ENCODE measurements at regions not wholly inside any gene's neighbourhood (a gene's known extent, or its start where the extent isn't known, plus 50 kb on each side); places are given as distances from the start of the nearest gene placed in this dataset.

GRCh38 chr1:209409780-209410179 is 173.7 kb upstream of the CAMK1G start:
- Histone ChIP-seq H3K4me1 (peaks cover 0 to 21% (median 8%) of the 10 kb centered on the region in 4 donors), H3K9me3 (no peaks in the 10 kb centered on the region), H3K4me3 (no peak overlapping the region), H3K36me3 (no peaks in the 10 kb centered on the region), H3K27ac (no peak overlapping the region), H3K27me3 (no peaks in the 10 kb centered on the region)
- WGBS, 2 donors, result 84 to 86% methylated on average over 2 of the region's 2 CpGs
- intact Hi-C loops (cut with DNase I), result no loop called here
- TF ChIP-seq POLR2AphosphoS5 (IDR thresholded peaks at IDR 0.05), result no peak
- TF ChIP-seq, protein P1, sequence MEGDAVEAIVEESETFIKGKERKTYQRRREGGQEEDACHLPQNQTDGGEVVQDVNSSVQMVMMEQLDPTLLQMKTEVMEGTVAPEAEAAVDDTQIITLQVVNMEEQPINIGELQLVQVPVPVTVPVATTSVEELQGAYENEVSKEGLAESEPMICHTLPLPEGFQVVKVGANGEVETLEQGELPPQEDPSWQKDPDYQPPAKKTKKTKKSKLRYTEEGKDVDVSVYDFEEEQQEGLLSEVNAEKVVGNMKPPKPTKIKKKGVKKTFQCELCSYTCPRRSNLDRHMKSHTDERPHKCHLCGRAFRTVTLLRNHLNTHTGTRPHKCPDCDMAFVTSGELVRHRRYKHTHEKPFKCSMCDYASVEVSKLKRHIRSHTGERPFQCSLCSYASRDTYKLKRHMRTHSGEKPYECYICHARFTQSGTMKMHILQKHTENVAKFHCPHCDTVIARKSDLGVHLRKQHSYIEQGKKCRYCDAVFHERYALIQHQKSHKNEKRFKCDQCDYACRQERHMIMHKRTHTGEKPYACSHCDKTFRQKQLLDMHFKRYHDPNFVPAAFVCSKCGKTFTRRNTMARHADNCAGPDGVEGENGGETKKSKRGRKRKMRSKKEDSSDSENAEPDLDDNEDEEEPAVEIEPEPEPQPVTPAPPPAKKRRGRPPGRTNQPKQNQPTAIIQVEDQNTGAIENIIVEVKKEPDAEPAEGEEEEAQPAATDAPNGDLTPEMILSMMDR (IDR thresholded peaks at IDR 0.05), result no peak
- no peak for TF ChIP-seq POLR2A (IDR thresholded peaks at IDR 0.05)
- TF ChIP-seq EP300 (IDR thresholded peaks at IDR 0.05), result no peak
- no peak for DNase-seq

- peak in 2 of 4 donors; percentile 47 to 50 for TF ChIP-seq POLR2AphosphoS5 (IDR thresholded peaks at IDR 0.05)
- no peak for TF ChIP-seq POLR2A (IDR thresholded peaks at IDR 0.05)
- TF ChIP-seq EP300 (IDR thresholded peaks at IDR 0.05), result no peak
- TF ChIP-seq, protein P1 (IDR thresholded peaks at IDR 0.05), result no peak
- Histone ChIP-seq H3K27ac (peak overlapping the region in 3 of 4 donors; percentile 23 to 47 (median 43)), H3K27me3 (no peaks in the 10 kb centered on the region), H3K4me1 (peaks cover 0 to 21% (median 8%) of the 10 kb centered on the region in 4 donors), H3K9me3 (no peaks in the 10 kb centered on the region), H3K4me3 (no peak overlapping the region), H3K36me3 (no peaks in the 10 kb centered on the region)
- intact Hi-C loops (cut with DNase I), result no loop called here
- 41 to 44% methylated on average over 3 of the region's 3 CpGs for WGBS, 2 donors
- DNase-seq, result no peak
These were observed 172.0 kb upstream of the CAMK1G start for GRCh38 chr1:209411491-209411929.

- Histone ChIP-seq H3K27ac (peak overlapping the region in 2 of 4 donors; percentile 30 to 47), H3K4me1 (peaks cover 0 to 21% (median 8%) of the 10 kb centered on the region in 4 donors), H3K9me3 (no peaks in the 10 kb centered on the region), H3K4me3 (no peak overlapping the region), H3K36me3 (no peaks in the 10 kb centered on the region), H3K27me3 (no peaks in the 10 kb centered on the region)
- intact Hi-C loops (cut with DNase I), result no loop called here
- DNase-seq, result no peak
- TF ChIP-seq EP300 (IDR thresholded peaks at IDR 0.05) (no peak), POLR2AphosphoS5 (IDR thresholded peaks at IDR 0.05) (no peak), POLR2A (IDR thresholded peaks at IDR 0.05) (no peak)
- TF ChIP-seq, protein P1 (IDR thresholded peaks at IDR 0.05), result no peak
These were observed 171.5 kb upstream of the CAMK1G start for GRCh38 chr1:209412036-209412435.

DNA sequence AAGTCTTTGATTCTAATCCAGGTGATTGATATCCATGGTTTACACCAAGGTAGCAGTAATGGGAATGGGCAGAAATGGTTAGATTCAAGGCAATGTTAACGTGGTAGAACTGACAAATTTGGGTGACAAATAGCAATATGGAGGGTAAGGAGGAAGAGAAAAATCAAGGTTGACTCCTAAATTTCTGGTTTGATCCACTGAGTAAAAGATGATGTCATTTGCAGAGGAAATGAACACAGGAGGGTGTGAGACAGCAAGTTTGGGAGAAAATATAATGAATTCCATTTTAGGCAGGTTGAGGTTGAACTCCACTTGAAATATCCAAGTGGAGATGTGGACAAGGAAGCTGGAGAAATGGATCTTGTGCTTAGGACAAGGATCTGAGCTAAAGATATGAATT is 170.9 kb upstream of the CAMK1G start:
- no peak for DNase-seq
- peak overlapping the region in 1 of 4 donors; percentile 19 for H3K27ac ChIP-seq
- intact Hi-C loops (cut with DNase I), result no loop called here
- no peaks in the 10 kb centered on the region for H3K27me3 ChIP-seq
- peaks cover 0 to 21% (median 8%) of the 10 kb centered on the region in 4 donors for H3K4me1 ChIP-seq
- H3K36me3 ChIP-seq, result no peaks in the 10 kb centered on the region
- no peak overlapping the region for H3K4me3 ChIP-seq
- TF ChIP-seq EP300 (IDR thresholded peaks at IDR 0.05), result no peak
- TF ChIP-seq, protein P1 (IDR thresholded peaks at IDR 0.05), result no peak
- TF ChIP-seq POLR2A (IDR thresholded peaks at IDR 0.05), result no peak
- no peak for TF ChIP-seq POLR2AphosphoS5 (IDR thresholded peaks at IDR 0.05)
- no peaks in the 10 kb centered on the region for H3K9me3 ChIP-seq
- WGBS, 2 donors, result 29 to 71% methylated on average over 1 of the region's 1 CpG

DNA sequence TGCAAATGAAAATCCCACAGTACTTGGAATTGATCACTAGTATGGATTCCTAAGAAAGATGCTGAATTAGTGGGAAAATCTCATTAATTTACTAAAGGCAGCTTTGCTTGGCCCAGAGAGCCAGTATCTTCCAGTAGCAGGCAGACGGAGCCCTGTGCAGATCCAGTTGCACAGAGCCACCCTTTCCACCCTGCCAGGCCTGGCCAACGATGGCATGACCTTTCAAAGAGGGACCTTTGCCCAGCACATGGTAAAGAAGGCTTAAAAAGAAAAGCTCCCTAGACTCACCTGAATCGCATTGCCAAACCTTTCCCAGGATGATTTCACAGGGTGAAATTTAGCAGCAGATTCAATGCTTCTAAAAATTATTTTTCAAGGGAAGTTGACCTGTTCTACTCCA is 170.5 kb upstream of the CAMK1G start:
- H3K36me3 ChIP-seq, result no peaks in the 10 kb centered on the region
- H3K27ac ChIP-seq, result no peak overlapping the region
- H3K9me3 ChIP-seq, result no peaks in the 10 kb centered on the region
- H3K27me3 ChIP-seq, result no peaks in the 10 kb centered on the region
- DNase-seq, result no peak
- intact Hi-C loops (cut with DNase I), result no loop called here
- 61 to 81% methylated on average over 3 of the region's 3 CpGs for WGBS, 2 donors
- no peak for TF ChIP-seq POLR2AphosphoS5 (IDR thresholded peaks at IDR 0.05)
- TF ChIP-seq, protein P1 (IDR thresholded peaks at IDR 0.05), result no peak
- TF ChIP-seq POLR2A (IDR thresholded peaks at IDR 0.05), result no peak
- no peak for TF ChIP-seq EP300 (IDR thresholded peaks at IDR 0.05)
- H3K4me1 ChIP-seq, result peaks cover 0 to 21% (median 8%) of the 10 kb centered on the region in 4 donors
- H3K4me3 ChIP-seq, result no peak overlapping the region

All from sigmoid colon (tissue), 6 donors.